SIG-M5 (cell line): ENCODE measurements at regions not wholly inside any gene's neighbourhood (a gene's known extent, or its start where the extent isn't known, plus 50 kb on each side); places are given as distances from the start of the nearest gene placed in this dataset.
A peak's percentile ranks its signal among the peaks of the same experiment; 100 is the strongest.

Experiments
- DNase-seq: peaks from one replicate; lab custom pipeline; 2025; lab: John Stamatoyannopoulos, UW

GRCh38 chr9:124179196-124180071 is 78.3 kb upstream of the NEK6 start:
- DNase-seq: no peak

- DNase-seq: no peak
Observed at GRCh38 chr9:124180557-124180956, 77.2 kb upstream of the NEK6 start.

- DNase-seq: no peak
Observed at GRCh38 chr9:124182741-124183140, 75.0 kb upstream of the NEK6 start.

GRCh38 chr9:124183772-124184171 is 74.0 kb upstream of the NEK6 start:
- no peak for DNase-seq

- no peak for DNase-seq
Observed at GRCh38 chr9:124185413-124185812, 72.3 kb upstream of the NEK6 start.

- no peak for DNase-seq
Observed at GRCh38 chr9:124187311-124187710, 70.4 kb upstream of the NEK6 start.

GRCh38 chr9:124188331-124189110 is 69.2 kb upstream of the NEK6 start:
- no peak for DNase-seq

- no peak for DNase-seq
Observed at GRCh38 chr9:124190761-124191160, 67.0 kb upstream of the NEK6 start.

GRCh38 chr9:124191691-124192395 is 65.9 kb upstream of the NEK6 start:
- no peak for DNase-seq

- no peak for DNase-seq
Observed at GRCh38 chr9:124196814-124197176, 61.0 kb upstream of the NEK6 start.

- DNase-seq: peak; percentile 82
Observed at GRCh38 chr9:124197177-124198095, 60.3 kb upstream of the NEK6 start.

GRCh38 chr9:124198331-124198730 is 59.4 kb upstream of the NEK6 start:
- DNase-seq: no peak

GRCh38 chr9:124198948-124199347 is 58.8 kb upstream of the NEK6 start:
- DNase-seq: no peak

GRCh38 chr9:124199474-124199873 is 58.3 kb upstream of the NEK6 start:
- DNase-seq: no peak

GRCh38 chr9:124202447-124202971 is 55.2 kb upstream of the NEK6 start:
- DNase-seq: peak; percentile 99

GRCh38 chr9:124205686-124206352 is 51.9 kb upstream of the NEK6 start:
- no peak for DNase-seq

- DNase-seq: no peak
Observed at GRCh38 chr9:124206391-124206790, 51.4 kb upstream of the NEK6 start.
